Renal pelvis (tissue), 1 donor: ENCODE measurements at regions not wholly inside any gene's neighbourhood (a gene's known extent, or its start where the extent isn't known, plus 50 kb on each side); places are given as distances from the start of the nearest gene placed in this dataset.

Experiments
- DNase-seq: peaks from one replicate; pipeline ENCODE4 v3.0.0-alpha.2; 2013

GRCh38 chr11:95515371-95515770 is 274.2 kb downstream of the FAM76B start:
- DNase-seq = no peak

- no peak for DNase-seq
Observed at GRCh38 chr11:95514416-95515110, 275.0 kb downstream of the FAM76B start.

- DNase-seq = no peak
Observed at GRCh38 chr11:95512682-95513081, 276.9 kb downstream of the FAM76B start.

- no peak for DNase-seq
Observed at GRCh38 chr11:95512177-95512576, 277.4 kb downstream of the FAM76B start.

GRCh38 chr11:95508219-95508890 is 277.4 kb upstream of the SESN3 start:
- DNase-seq = no peak

- no peak for DNase-seq
Observed at GRCh38 chr11:95507794-95508193, 276.8 kb upstream of the SESN3 start.

GRCh38 chr11:95506777-95507176 is 275.8 kb upstream of the SESN3 start:
- no peak for DNase-seq

GRCh38 chr11:95505927-95506426 is 275.0 kb upstream of the SESN3 start:
- no peak for DNase-seq

GRCh38 chr11:95503047-95503446 is 272.0 kb upstream of the SESN3 start:
- no peak for DNase-seq

GRCh38 chr11:95502522-95502921 is 271.5 kb upstream of the SESN3 start:
- DNase-seq = no peak

GRCh38 chr11:95501761-95502266 is 270.8 kb upstream of the SESN3 start:
- no peak for DNase-seq

GRCh38 chr11:95500466-95500865 is 269.5 kb upstream of the SESN3 start:
- no peak for DNase-seq

- DNase-seq = no peak
Observed at GRCh38 chr11:95499516-95500135, 268.6 kb upstream of the SESN3 start.

- DNase-seq = no peak
Observed at GRCh38 chr11:95498722-95499425, 267.9 kb upstream of the SESN3 start.

GRCh38 chr11:95496901-95497300 is 265.9 kb upstream of the SESN3 start:
- DNase-seq = no peak

- no peak for DNase-seq
Observed at GRCh38 chr11:95495706-95496105, 264.7 kb upstream of the SESN3 start.

GRCh38 chr11:95494856-95495255 is 263.9 kb upstream of the SESN3 start:
- DNase-seq = no peak

- no peak for DNase-seq
Observed at GRCh38 chr11:95494167-95494566, 263.2 kb upstream of the SESN3 start.

- no peak for DNase-seq
Observed at GRCh38 chr11:95490625-95491024, 259.6 kb upstream of the SESN3 start.

GRCh38 chr11:95487938-95488337 is 256.9 kb upstream of the SESN3 start:
- no peak for DNase-seq

- DNase-seq = no peak
Observed at GRCh38 chr11:95487391-95487790, 256.4 kb upstream of the SESN3 start.

GRCh38 chr11:95486979-95487378 is 256.0 kb upstream of the SESN3 start:
- DNase-seq = no peak
